D721Med (cell line): ENCODE measurements at regions not wholly inside any gene's neighbourhood (a gene's known extent, or its start where the extent isn't known, plus 50 kb on each side); places are given as distances from the start of the nearest gene placed in this dataset.

Experiments used
- DNase-seq: peaks from one replicate; pipeline ENCODE4 v3.0.0; 2011; ENCODE audit warnings: low spot score; ENCODE audit not compliant: insufficient read length
- FAIRE-seq: peaks from 2 replicates; lab custom pipeline; 2011; peaks lifted over from hg19 to GRCh38; lab: Jason Lieb, UNC
- TF ChIP-seq, protein P1 (sequence below): IDR thresholded peaks from 2 replicates; pipeline ENCODE4 v1.5.1; 2012; ENCODE audit warnings: mild to moderate bottlenecking, control low read depth; ENCODE audit not compliant: insufficient read depth; ENCODE audit errors: missing control alignments

DNA sequence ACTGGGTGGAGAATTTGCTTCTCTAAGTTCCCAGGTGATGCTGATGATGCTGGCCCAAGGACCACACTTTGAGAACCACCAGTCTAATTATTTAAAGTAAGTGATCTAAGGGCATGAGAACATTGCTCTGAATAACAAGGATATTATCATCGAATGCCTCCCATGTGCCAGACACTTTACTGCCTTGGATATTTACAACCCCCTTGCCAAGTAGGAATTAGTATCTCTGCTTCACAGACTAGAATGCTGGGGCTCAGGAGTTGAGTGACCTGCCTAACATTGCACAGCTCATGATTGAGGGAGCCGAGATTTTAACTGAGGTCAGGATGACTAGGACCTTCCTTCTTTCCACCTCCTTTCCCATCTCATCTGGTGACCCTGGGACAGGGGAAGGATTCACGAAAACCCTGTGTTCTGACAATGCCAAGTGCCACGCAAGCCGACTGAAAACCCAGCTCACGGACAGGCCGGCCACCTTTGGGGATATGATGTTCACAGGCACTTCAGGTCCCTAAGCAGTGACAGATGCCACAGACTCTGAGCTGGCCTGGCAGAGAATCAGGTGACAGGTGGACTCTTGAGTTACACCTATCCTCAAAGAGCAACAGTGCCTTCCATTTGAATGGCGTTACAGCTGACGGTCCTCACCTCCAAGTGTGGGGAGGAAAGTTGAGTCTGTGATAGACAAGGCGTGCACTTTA lies 230.7 kb downstream of the TOMM20 start:
- DNase-seq = no peak
- FAIRE-seq = no peak
- TF ChIP-seq, protein P1, sequence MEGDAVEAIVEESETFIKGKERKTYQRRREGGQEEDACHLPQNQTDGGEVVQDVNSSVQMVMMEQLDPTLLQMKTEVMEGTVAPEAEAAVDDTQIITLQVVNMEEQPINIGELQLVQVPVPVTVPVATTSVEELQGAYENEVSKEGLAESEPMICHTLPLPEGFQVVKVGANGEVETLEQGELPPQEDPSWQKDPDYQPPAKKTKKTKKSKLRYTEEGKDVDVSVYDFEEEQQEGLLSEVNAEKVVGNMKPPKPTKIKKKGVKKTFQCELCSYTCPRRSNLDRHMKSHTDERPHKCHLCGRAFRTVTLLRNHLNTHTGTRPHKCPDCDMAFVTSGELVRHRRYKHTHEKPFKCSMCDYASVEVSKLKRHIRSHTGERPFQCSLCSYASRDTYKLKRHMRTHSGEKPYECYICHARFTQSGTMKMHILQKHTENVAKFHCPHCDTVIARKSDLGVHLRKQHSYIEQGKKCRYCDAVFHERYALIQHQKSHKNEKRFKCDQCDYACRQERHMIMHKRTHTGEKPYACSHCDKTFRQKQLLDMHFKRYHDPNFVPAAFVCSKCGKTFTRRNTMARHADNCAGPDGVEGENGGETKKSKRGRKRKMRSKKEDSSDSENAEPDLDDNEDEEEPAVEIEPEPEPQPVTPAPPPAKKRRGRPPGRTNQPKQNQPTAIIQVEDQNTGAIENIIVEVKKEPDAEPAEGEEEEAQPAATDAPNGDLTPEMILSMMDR = no peak

- FAIRE-seq = no peak
- DNase-seq = no peak
- TF ChIP-seq, protein P1 = no peak
These were observed 231.3 kb downstream of the TOMM20 start for GRCh38 chr1:234897390-234897749.

- FAIRE-seq = no peak
- DNase-seq = no peak
- TF ChIP-seq, protein P1 = no peak
These were observed 231.9 kb downstream of the TOMM20 start for GRCh38 chr1:234896477-234897389.

GRCh38 chr1:234893725-234894630 lies 234.7 kb downstream of the TOMM20 start:
- FAIRE-seq = no peak
- no peak for DNase-seq
- TF ChIP-seq, protein P1 = no peak

DNA sequence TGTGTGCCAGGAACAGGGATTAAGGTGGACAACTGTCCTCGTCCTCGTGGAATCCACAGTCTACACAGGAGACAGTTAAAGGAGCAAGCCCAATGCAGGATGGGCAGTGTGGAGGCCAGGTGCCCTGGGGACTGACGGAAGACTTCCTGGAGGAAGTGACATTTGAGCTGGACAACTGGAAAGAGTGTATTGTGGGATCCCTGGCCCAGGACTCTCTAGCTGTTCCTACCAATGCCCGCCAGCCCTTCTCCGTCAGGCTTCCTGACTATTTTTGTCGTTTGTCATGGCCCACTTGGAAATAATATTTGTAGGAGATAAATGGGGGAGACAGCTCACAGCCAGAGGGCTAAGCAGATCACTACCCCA lies 235.3 kb downstream of the TOMM20 start:
- no peak for FAIRE-seq
- TF ChIP-seq, protein P1 = no peak

DNA sequence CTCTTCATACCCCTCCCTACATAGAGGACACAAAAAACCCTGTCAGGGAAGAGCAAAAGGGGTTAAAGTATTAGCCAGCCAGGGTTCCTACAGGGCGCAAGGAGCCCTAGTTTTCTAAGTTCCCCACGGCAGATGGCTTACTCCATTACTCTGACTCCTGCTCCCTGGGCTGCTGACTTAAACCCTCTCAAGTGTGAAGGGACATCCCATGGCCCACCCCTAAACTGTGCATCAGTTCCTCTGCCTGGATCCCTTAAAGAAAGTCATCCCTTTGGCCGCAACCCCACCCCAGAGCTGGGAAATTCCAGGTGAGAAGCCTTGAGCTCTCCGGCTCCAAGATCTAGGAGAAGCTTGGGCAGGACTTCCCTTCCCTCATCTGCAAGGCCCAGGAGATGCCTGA lies 236.0 kb downstream of the TOMM20 start:
- no peak for DNase-seq
- FAIRE-seq = no peak
- TF ChIP-seq, protein P1 = no peak

More for the DNA sequence above, 235.3 kb downstream of the TOMM20 start:
- DNase-seq = no peak
